GM10248 (cell line): ENCODE measurements at regions not wholly inside any gene's neighbourhood (a gene's known extent, or its start where the extent isn't known, plus 50 kb on each side); places are given as distances from the start of the nearest gene placed in this dataset.

ENCODE experiments used
- CTCF ChIA-PET: fragments of 300-600 bp; sonication (Branson Sonifier 250); formaldehyde crosslinking; extraction: SDS; loops from one replicate; lab custom pipeline; 2021; ENCODE audit warnings: antibody characterized with exemption; lab: Yijun Ruan, JAX
- POLR2A ChIA-PET: fragments of 350-650 bp; sonication (Branson Sonifier 250); formaldehyde crosslinking; extraction: SDS; loops from one replicate; lab custom pipeline; 2020; ENCODE audit warnings: antibody characterized with exemption; lab: Yijun Ruan, JAX
- DNase-seq: peaks from one replicate; pipeline ENCODE4 v3.0.0; 2012; ENCODE audit errors: extremely low spot score
- TF ChIP-seq, protein P1 (sequence below): IDR thresholded peaks from 2 replicates; pipeline ENCODE4 v1.5.1; 2012; ENCODE audit warnings: mild to moderate bottlenecking, low read depth; ENCODE audit errors: extremely low read depth, missing control alignments, control extremely low read depth

DNA sequence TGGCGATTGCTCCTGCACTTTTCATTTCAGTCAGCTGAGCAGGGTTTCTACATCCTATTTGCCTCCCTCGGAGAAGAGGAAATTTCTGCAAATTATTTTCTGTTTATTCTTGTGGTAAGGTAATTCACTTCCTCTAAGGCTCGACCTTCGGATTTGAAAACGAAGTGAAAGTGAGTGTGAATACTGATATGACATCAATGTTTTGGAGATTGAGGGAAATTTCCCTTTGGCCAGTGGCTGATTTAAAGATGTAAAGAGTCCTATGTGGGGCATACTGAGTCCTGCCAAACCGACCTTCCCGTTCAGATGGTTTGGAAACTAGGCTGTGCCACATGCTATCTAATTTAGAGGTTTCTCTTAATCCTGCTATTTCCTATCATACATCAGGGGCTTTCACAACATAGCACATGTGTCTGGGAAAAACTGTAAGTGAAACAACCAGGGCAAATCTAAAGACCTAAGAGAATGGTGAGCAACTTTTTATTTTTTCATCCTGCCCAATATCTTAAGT lies 112.3 kb downstream of the POSTN start:
- TF ChIP-seq, protein P1, sequence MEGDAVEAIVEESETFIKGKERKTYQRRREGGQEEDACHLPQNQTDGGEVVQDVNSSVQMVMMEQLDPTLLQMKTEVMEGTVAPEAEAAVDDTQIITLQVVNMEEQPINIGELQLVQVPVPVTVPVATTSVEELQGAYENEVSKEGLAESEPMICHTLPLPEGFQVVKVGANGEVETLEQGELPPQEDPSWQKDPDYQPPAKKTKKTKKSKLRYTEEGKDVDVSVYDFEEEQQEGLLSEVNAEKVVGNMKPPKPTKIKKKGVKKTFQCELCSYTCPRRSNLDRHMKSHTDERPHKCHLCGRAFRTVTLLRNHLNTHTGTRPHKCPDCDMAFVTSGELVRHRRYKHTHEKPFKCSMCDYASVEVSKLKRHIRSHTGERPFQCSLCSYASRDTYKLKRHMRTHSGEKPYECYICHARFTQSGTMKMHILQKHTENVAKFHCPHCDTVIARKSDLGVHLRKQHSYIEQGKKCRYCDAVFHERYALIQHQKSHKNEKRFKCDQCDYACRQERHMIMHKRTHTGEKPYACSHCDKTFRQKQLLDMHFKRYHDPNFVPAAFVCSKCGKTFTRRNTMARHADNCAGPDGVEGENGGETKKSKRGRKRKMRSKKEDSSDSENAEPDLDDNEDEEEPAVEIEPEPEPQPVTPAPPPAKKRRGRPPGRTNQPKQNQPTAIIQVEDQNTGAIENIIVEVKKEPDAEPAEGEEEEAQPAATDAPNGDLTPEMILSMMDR: no peak
- DNase-seq: no peak
- ChIA-PET POLR2A (no interaction called here), CTCF (no interaction called here)

DNA sequence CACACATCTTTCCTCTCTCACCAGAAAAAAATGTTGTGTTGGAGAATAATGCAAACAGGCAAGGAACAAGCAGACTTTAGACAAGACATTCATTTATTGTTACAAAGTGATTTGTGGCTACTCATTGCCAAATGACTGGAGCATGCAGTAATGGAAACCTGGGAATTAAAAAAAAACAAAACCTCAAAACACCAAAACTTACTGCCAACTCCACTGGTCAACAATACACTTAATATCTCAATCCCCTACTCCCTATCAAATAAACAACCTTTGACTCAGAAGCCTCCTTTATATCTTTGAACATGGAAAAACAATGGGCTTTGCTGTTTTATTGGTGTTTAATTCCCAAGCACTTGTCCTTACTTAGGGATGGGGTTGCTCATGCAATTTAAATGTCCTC lies 112.8 kb downstream of the POSTN start:
- DNase-seq: no peak
- TF ChIP-seq, protein P1: no peak
- ChIA-PET POLR2A (no interaction called here), CTCF (no interaction called here)

GRCh38 chr13:37484056-37484455 lies 114.5 kb downstream of the POSTN start:
- ChIA-PET POLR2A (no interaction called here), CTCF (no interaction called here)
- DNase-seq: no peak
- TF ChIP-seq, protein P1: no peak

GRCh38 chr13:37482331-37482730 lies 116.2 kb downstream of the POSTN start:
- TF ChIP-seq, protein P1: no peak
- ChIA-PET CTCF (no interaction called here), POLR2A (no interaction called here)
- DNase-seq: no peak

GRCh38 chr13:37481885-37482227 lies 116.7 kb downstream of the POSTN start:
- ChIA-PET CTCF (no interaction called here), POLR2A (no interaction called here)
- DNase-seq: no peak
- TF ChIP-seq, protein P1: no peak

- ChIA-PET CTCF (no interaction called here), POLR2A (no interaction called here)
- DNase-seq: no peak
- TF ChIP-seq, protein P1: no peak
These were observed 117.3 kb downstream of the POSTN start for GRCh38 chr13:37481011-37481884.

- ChIA-PET CTCF (no interaction called here), POLR2A (no interaction called here)
- no peak for DNase-seq
- TF ChIP-seq, protein P1: no peak
These were observed 118.7 kb downstream of the POSTN start for GRCh38 chr13:37479916-37480315.
